GOT3 (cell line): ENCODE measurements at regions not wholly inside any gene's neighbourhood (a gene's known extent, or its start where the extent isn't known, plus 50 kb on each side); places are given as distances from the start of the nearest gene placed in this dataset.

Source experiments
- DNase-seq: peaks from one replicate; lab custom pipeline; 2025; ENCODE audit warnings: mixed read lengths; lab: John Stamatoyannopoulos, UW

DNA sequence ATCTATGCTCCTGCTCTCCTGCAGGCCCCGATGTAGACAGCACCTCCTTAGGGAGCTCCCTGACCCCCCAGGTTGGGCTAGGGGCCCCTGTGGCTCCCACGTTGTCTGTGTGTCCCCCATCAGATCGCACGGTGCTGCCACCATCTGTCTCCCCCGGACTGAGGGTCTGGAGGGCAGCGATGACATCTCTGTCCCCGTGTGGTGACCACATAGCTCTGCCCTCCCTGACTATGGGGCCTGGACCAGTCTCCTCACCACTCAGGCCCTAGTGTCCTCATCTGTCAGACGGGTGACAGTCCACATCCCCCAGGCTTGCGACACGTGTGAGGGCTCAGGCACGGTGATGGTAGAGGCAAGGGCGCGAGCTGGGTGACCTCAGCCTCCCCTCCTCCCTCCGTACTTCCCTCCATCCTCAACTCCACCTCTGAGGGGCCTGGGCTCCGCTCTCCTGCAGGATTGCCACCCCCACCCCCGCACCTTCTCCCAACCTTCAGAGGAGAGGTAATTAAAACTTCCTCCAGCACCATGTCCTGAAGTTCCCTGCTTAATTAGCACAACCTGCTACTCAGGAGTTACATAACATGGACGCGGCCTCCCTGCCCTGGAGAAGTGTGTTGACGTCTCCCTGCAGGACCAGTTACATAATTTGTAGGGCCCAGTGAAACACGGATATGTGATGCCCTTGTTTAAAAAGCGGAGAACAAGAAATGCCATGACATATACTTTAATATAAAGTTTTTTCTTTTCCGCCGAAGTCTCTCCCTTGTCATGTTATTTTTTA is 288.2 kb downstream of the PTPRU start:
- DNase-seq: no peak

DNA sequence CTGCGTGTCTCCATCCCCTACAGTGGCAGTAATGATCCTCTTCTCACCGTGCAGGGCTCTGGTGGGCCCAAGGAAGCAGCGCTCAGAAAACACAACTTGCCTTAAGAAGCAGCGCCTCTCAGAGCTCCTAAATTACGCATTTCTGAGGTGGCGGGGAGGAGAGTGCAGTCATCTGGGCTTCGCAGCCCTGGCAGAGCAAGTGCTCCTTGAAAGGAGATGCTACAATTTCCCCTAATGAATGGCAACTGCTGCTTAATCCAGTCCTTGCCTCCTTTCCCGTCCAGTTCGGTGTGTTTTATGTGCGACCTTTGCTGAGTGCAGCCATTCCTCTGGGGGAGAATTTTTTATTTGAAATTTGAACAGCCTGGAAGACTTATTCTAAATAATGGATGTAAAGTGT is 287.3 kb downstream of the PTPRU start:
- DNase-seq: no peak

GRCh38 chr1:29523136-29523535 is 286.8 kb downstream of the PTPRU start:
- DNase-seq: no peak

DNA sequence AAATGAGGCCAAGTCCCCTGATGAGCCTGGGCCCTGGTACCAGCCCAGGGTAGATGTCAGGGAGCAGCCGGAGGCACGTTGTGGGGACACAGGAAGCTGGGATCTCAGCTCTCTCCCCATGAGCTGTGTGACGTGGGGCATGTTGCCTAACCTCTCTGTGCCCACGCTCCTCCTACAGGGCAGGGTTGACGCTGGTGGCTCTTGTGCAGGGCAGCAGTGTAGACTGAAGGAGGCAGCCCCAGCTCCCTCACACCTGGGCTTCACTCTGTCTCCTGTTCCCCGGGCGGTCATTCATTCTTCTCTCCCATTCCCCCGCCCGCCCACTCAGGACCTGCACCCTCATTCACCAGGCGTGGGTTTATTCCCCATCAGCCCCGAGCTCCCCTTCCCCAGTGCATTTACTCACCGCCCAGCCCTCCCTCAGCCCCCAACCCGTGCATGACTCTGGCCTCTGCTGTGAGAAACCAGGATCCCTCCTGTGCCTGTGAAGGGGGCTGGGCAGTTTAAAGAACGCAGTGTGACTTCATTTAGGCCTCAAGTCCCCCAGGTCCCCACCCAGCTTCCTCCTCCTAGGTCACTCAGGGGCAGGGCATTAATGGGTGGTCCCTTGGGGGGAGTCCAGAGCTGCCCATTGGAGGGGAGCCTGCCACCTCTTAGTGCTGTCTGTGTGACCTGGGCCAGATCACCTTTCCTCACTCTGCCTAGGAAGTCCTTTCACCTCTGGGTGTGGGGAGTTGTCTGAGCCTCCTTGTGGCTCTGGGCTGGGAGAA is 285.7 kb downstream of the PTPRU start:
- DNase-seq: no peak

DNA sequence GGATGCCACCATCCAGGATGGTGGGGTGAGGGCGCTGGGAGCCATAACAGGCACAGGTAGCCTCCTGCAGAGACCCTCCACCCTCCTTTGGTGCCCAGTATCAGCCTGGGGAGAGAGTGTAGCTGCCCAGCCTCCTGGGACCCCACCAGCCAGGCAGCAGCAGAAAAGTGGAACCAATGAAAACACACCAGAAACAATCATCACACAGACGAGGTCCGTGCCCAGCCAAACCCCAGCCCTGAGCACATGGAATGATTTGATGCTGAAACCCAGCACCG is 285.1 kb downstream of the PTPRU start:
- DNase-seq: no peak

- no peak for DNase-seq
These were observed 284.5 kb downstream of the PTPRU start for GRCh38 chr1:29520571-29521437.

- DNase-seq: no peak
These were observed 283.4 kb downstream of the PTPRU start for GRCh38 chr1:29519788-29520110.

DNA sequence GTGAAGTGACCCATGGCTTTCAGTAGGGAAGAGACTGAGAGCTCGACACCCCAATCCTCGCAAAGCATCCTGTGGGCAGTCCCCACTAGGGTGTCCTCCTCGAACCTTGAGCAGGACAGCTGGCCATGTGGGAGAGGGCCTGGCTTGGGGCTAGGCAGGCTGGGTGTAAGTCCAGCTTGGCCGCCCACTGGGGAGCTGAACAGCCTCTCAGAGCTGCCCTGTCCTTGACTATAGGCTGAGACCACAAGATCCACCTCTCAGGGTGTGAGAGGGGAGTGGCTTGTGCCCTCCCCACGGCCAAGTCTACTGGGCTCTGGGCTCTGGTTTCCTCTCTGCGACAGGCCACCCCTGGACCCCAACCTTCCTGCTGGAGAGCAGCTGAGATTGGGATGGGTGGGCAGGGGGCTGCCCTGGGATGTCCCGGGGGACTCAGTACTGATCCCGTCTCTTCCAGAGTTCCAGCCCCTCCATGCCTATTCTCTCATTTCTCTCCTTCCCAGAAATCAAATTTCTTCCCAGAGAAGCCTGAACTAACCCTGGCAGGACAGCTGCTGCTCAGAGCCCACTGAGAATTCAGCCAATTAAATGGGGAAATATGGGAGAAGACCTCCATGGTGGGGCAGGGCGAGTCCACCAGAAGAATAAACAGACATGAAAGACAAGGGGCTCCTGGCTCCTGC is 282.9 kb downstream of the PTPRU start:
- DNase-seq: no peak

DNA sequence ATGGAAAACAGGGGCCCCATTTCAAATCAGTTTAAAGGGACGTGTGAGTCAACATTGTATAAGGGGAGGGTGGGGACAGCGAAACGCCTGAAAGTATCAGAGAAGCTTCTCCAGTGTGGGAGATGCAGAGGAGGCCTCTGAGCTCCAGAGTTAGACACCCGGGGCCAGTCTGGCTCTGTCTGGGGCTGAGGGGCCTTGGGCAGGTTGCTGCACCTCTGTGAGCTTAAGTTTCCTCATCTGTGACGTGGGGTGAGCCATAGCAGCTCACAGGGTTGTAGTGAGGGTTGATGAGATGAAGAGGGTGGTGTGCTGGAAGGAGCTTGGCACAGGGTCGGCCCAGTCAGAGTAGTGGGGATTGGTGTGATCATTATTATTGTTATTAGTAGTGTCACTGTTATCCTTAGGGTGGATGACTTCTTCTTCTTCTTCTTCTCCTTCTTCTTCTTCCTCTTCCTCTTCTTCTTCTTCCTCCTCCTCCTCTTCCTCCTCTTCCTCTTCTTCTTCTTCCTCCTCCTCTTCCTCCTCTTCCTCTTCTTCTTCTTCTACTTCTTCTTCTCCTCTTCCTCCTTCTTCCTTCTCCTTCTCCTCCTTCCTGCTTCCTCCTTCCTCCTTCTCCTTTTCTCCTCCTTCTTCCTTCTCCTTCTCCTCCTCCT is 282.0 kb downstream of the PTPRU start:
- no peak for DNase-seq

DNA sequence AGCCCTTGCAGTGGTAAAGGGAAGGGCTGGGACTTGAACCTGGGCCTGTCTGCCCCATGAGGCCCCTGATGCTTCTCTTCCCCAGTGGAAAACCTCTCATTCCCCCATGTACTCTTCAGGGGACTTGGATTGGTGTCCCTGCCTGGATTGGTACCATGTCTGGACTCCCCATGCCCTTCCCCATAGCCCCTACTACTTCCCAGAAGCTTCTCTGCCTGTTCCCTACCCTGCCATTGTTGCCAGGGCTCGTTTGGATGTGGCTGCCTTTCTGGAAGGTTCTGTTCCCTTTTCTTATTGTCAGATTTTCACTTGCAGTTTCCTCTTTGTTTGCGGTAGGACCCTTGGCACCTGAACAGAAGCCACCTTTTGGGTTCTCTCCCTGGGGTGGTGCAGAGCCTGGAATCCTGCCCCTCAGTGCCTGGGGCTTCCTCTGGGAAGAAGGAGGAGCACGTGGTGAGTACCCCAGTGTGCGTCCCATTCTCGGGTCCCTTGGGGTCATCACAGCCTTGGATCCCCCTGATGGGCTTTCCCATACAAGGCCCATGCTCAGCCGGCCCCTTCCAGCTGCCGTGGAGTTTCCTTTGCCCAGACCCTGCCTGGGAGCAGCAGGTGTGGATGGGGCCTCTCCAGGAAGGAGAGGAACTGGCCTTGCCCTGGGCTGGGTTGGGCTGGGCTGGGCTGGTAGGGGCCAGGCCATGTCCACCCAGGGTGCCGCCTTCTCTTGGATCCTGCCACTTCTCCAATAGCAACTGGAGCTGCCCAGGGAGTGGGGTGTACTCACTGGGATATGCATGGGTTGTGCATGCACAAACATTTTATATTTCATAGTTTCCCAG is 281.1 kb downstream of the PTPRU start:
- DNase-seq: no peak

DNA sequence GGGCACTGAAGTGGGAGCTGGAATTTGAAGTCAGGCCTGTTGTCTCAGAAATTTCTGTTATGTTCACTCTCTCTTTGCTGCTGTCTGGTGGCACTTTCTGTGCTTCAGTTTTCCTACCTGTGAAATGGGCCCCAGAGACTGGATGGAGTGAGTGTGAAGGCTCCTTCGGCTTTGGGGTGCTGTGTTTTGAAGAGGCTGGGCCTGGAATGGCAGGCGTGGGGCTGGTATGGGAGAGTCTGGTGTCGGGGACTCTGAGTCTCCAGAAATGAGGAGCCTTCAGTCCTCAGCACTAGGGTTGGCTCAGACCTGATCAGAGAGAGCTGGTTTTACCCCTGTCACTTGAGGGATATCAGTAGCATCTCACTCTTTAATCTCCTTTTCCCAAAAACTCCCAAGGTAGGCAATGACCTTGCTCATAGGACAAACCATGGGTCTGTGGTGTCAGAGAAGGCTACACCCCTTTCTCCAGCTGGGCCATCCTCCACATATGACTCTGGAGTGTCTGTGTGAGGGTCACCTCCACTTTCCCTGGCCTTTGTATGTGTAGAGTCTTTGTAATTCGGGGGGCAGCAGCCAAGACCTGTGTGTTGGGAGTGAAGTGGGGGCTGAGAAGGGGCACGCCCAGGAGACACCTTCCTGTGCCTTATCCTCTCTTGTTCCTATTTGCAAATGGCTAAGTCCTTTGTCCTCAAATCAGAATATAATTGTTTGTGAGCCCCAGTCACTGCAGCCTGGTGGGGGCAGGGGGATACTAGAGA is 279.9 kb downstream of the PTPRU start:
- no peak for DNase-seq

- DNase-seq: no peak
These were observed 279.0 kb downstream of the PTPRU start for GRCh38 chr1:29515170-29515955.

- no peak for DNase-seq
These were observed 278.2 kb downstream of the PTPRU start for GRCh38 chr1:29514361-29515169.

DNA sequence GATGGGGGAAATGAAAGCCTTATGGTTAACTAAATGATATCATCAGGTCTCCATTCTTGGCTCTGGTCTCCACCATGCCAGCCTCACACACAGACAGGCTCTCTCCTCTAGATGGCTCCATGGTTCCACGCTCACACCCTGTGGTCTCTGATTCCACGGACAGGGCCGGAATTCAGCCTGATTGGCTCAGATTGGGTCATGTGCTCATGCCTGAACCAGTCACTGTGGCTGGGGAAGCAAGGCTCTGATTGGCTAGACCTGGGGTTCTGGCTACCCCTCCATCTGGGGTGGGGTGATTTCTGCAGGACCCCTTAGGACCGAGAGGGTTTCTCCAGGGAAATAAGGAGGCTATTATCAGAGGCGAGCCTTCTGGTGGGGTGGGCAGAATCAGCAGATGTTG is 277.0 kb downstream of the PTPRU start:
- no peak for DNase-seq

DNA sequence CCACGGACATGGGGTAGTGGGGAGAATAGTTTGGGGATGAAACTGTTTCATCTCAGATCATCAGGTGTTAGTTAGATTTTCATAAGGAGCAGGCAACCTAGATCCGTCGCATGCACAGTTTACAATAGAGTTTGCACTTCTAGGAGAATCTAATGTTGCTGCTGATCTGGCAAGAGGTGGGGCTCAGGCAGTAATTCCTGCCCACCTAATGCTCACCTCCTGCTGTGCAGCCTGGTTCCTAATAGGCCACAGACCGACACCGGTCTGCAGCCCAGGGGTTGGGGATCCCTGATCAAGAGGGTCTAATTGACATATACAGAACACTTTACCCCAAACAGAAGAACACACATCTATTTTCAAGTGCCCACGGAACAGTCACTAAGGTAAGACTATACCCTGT is 275.1 kb downstream of the PTPRU start:
- DNase-seq: no peak

- DNase-seq: no peak
These were observed 272.3 kb downstream of the PTPRU start for GRCh38 chr1:29508458-29509107.

- DNase-seq: no peak
These were observed 270.4 kb downstream of the PTPRU start for GRCh38 chr1:29506678-29507225.
